LNCAP (cell line): ENCODE measurements at regions not wholly inside any gene's neighbourhood (a gene's known extent, or its start where the extent isn't known, plus 50 kb on each side); places are given as distances from the start of the nearest gene placed in this dataset.

Source experiments
- TF ChIP-seq, protein P1 (sequence below): fragments of 450-650 bp; IDR thresholded peaks from 2 replicates; pipeline ENCODE4 v1.5.1; 2017; ENCODE audit warnings: mild to moderate bottlenecking

DNA sequence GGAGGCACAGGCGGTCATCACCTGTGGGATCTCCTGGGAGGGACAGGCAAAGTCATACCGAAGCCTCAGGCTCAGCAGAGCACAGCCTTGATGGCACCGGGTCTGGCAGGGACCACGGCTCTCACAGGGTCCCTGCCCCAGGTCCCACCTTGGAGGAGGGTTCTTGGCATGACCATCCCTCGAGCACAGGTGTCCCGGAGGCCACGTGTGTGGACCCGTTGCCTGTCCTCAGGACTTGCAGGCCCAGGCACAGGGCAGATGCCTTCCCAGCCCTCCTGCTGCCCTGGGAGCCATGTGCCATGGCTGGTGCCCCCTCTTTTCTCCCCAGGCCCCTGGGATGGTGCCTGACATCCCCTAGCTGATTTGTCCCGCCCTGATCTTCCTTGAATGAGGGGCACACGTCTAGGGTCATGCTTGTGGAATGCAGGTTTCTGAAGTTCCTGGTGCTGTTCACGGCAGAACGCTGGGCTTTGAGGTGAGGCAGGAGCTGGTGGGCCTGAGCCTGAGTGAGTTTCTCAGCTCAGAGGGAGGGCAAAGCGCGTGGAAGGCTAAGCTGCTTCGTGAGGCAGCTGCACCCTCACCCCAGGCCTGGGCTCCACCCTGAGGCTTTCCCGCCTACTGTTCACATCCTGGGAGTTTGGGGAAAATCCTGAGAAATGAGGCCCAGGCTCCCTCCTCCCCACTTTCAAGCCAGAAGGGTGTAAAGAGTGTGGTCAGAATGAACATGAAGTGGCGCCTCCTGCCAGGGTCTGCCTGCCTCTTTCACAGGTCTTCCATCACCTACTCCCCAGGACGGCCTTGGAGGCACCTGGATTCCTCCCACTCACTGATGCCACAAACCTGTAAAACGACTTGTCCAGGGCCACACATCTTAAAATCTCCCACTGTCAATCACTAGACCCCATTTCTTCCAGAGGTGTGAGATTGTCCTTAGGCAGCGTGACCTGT is 325.8 kb upstream of the B3GAT1 start:
- TF ChIP-seq, protein P1, sequence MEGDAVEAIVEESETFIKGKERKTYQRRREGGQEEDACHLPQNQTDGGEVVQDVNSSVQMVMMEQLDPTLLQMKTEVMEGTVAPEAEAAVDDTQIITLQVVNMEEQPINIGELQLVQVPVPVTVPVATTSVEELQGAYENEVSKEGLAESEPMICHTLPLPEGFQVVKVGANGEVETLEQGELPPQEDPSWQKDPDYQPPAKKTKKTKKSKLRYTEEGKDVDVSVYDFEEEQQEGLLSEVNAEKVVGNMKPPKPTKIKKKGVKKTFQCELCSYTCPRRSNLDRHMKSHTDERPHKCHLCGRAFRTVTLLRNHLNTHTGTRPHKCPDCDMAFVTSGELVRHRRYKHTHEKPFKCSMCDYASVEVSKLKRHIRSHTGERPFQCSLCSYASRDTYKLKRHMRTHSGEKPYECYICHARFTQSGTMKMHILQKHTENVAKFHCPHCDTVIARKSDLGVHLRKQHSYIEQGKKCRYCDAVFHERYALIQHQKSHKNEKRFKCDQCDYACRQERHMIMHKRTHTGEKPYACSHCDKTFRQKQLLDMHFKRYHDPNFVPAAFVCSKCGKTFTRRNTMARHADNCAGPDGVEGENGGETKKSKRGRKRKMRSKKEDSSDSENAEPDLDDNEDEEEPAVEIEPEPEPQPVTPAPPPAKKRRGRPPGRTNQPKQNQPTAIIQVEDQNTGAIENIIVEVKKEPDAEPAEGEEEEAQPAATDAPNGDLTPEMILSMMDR: no peak

GRCh38 chr11:134736251-134736947 is 324.4 kb upstream of the B3GAT1 start:
- TF ChIP-seq, protein P1: no peak

DNA sequence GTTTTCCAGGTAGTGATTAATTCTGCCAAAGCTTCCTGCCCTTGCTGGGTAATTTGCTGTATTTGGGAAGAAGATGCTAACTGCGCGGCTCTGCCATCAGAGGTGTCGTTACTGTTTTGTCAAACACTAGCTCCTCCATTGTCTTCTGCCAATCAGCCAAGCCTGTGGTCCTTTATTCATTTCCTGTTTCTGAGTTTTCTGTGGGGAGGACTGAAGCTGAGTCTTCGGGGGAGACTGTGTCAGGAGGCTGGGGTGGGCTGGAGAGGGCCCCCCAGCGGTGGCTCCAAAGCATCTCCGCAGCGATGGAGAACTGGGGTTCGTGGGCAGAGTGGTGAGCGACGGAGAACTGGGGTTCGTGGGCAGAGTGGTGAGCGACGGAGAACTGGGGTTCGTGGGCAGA is 322.9 kb upstream of the B3GAT1 start:
- TF ChIP-seq, protein P1: no peak

DNA sequence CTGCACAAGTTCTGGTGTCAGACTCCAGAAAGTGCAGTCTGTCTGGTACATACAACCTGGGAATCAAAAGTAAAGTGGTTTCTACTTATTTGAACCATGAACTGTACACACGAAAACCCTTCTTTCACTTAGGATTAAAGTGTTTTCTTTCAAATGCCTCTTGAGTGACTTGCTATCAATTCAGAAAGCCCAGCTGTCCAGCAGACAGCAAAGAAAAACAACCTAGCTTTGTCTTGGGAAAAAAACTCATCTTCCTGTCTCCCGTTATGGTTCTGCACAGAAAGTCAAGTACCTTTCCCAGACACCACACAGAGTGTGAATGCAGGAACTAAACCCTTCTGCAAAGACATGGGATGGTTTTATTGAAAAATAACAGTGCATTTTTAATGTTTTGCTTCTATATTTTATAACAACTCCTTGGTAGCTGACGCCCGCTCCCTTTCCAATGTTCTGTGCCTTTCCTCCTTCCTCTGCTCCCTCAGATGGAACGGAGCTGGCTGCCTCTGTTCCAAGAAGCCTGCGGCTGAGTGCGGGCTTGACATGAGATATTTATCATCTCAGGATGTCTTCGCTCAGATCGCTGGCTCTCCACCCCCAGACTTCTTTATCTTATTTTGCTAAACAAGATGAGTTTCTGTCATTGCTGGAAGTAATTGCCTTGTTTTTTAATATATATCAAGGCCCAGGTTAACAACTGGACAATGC is 322.3 kb upstream of the B3GAT1 start:
- TF ChIP-seq, protein P1: no peak

GRCh38 chr11:134733646-134734045 is 321.6 kb upstream of the B3GAT1 start:
- TF ChIP-seq, protein P1: no peak

- TF ChIP-seq, protein P1: no peak
Measured at GRCh38 chr11:134731213-134731961, 319.3 kb upstream of the B3GAT1 start.
